Astrocyte (in vitro differentiated cells and primary cell): ENCODE measurements at regions not wholly inside any gene's neighbourhood (a gene's known extent, or its start where the extent isn't known, plus 50 kb on each side); places are given as distances from the start of the nearest gene placed in this dataset.

Experiments used
- DNase-seq: peaks from one replicate; pipeline ENCODE4 v3.0.0-alpha.2; 2010; ENCODE audit warnings: low read depth
- FAIRE-seq: peaks from 2 replicates; lab custom pipeline; 2011; peaks lifted over from hg19 to GRCh38; lab: Jason Lieb, UNC
- H2AFZ ChIP-seq: 2 replicates; pipeline ENCODE4 v1.6.0; 2012; ENCODE audit warnings: low read depth, low read length, inconsistent platforms
- H3K27ac ChIP-seq: 2 replicates; pipeline ENCODE4 v1.5.1; 2011; ENCODE audit warnings: low read depth, low read length, inconsistent platforms
- H3K27me3 ChIP-seq: 2 replicates; pipeline ENCODE4 v1.6.0; 2011; ENCODE audit warnings: low read length, inconsistent platforms; ENCODE audit not compliant: insufficient read depth
- H3K36me3 ChIP-seq: 2 replicates; pipeline ENCODE4 v1.5.1; 2011; ENCODE audit warnings: low read length, inconsistent platforms; ENCODE audit not compliant: insufficient read depth
- H3K4me1 ChIP-seq: 2 replicates; pipeline ENCODE4 v1.5.1; 2011; ENCODE audit warnings: low read length, inconsistent platforms; ENCODE audit not compliant: insufficient read depth
- H3K4me2 ChIP-seq: 2 replicates; pipeline ENCODE4 v1.6.0; 2012; ENCODE audit warnings: low read length, inconsistent platforms
- H3K4me3 ChIP-seq: 2 replicates; pipeline ENCODE4 v1.5.1; 2011; ENCODE audit warnings: low read depth, mild to moderate bottlenecking, low read length, inconsistent platforms; ENCODE audit not compliant: insufficient read depth
- H3K79me2 ChIP-seq: 2 replicates; pipeline ENCODE4 v1.6.0; 2012; ENCODE audit warnings: mild to moderate bottlenecking, low read length, inconsistent platforms; ENCODE audit not compliant: insufficient read depth
- H3K9ac ChIP-seq: 2 replicates; pipeline ENCODE4 v1.6.0; 2012; ENCODE audit warnings: mild to moderate bottlenecking, low read length, inconsistent platforms
- H3K9me3 ChIP-seq: 2 replicates; pipeline ENCODE4 v1.5.1; 2012; ENCODE audit warnings: low read depth, mild to moderate bottlenecking, low read length, inconsistent platforms; ENCODE audit not compliant: insufficient read depth
- H4K20me1 ChIP-seq: 2 replicates; pipeline ENCODE4 v1.6.0; 2012; ENCODE audit warnings: low read length, inconsistent platforms; ENCODE audit not compliant: insufficient read depth
- H3K27ac Mint-ChIP-seq: one replicate; pipeline ENCODE4 v1.8.0; 2021; ENCODE audit warnings: mild to moderate bottlenecking, mixed read lengths; ENCODE audit not compliant: unreplicated experiment
- H3K27me3 Mint-ChIP-seq: one replicate; pipeline ENCODE4 v1.8.0; 2021; ENCODE audit warnings: low read depth, mixed read lengths; ENCODE audit not compliant: unreplicated experiment
- H3K36me3 Mint-ChIP-seq: one replicate; pipeline ENCODE4 v1.8.0; 2021; ENCODE audit warnings: low read depth, mixed read lengths; ENCODE audit not compliant: unreplicated experiment
- H3K4me1 Mint-ChIP-seq: one replicate; pipeline ENCODE4 v1.8.0; 2021; ENCODE audit warnings: low read depth, mixed read lengths; ENCODE audit not compliant: unreplicated experiment
- H3K4me3 Mint-ChIP-seq: one replicate; pipeline ENCODE4 v1.8.0; 2021; ENCODE audit warnings: mild to moderate bottlenecking, moderate library complexity, mixed read lengths; ENCODE audit not compliant: unreplicated experiment
- H3K9me3 Mint-ChIP-seq: one replicate; pipeline ENCODE4 v1.8.0; 2021; ENCODE audit warnings: mild to moderate bottlenecking, mixed read lengths; ENCODE audit not compliant: unreplicated experiment
- EZH2 ChIP-seq: IDR thresholded peaks from 2 replicates; pipeline ENCODE4 v1.6.1; 2012; ENCODE audit warnings: mild to moderate bottlenecking, low read length, inconsistent platforms; ENCODE audit not compliant: insufficient read depth
- TF ChIP-seq, protein P1 (sequence below): IDR thresholded peaks from 2 replicates; pipeline ENCODE4 v1.5.1; 2011; ENCODE audit warnings: low read depth, mild to moderate bottlenecking, inconsistent platforms, low read length, moderate library complexity; ENCODE audit not compliant: insufficient read depth

- Mint-ChIP-seq H3K4me1 (peaks cover 48% of the 10 kb centered on the region), H3K36me3 (no peaks in the 10 kb centered on the region), H3K4me3 (no peak overlapping the region), H3K9me3 (peaks cover 2% of the 10 kb centered on the region), H3K27ac (peak overlapping the region; percentile 94), H3K27me3 (no peaks in the 10 kb centered on the region)
- no peak for DNase-seq
- no peak overlapping the region for H3K4me2 ChIP-seq
- no peak overlapping the region for H3K4me3 ChIP-seq
- H3K9me3 ChIP-seq = no peaks in the 10 kb centered on the region
- H3K36me3 ChIP-seq = no peaks in the 10 kb centered on the region
- H3K4me1 ChIP-seq = peaks cover 45% of the 10 kb centered on the region
- TF ChIP-seq, protein P1, sequence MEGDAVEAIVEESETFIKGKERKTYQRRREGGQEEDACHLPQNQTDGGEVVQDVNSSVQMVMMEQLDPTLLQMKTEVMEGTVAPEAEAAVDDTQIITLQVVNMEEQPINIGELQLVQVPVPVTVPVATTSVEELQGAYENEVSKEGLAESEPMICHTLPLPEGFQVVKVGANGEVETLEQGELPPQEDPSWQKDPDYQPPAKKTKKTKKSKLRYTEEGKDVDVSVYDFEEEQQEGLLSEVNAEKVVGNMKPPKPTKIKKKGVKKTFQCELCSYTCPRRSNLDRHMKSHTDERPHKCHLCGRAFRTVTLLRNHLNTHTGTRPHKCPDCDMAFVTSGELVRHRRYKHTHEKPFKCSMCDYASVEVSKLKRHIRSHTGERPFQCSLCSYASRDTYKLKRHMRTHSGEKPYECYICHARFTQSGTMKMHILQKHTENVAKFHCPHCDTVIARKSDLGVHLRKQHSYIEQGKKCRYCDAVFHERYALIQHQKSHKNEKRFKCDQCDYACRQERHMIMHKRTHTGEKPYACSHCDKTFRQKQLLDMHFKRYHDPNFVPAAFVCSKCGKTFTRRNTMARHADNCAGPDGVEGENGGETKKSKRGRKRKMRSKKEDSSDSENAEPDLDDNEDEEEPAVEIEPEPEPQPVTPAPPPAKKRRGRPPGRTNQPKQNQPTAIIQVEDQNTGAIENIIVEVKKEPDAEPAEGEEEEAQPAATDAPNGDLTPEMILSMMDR = no peak
- TF ChIP-seq EZH2 = no peak
- no peak overlapping the region for H3K9ac ChIP-seq
- no peak overlapping the region for H2AFZ ChIP-seq
- no peaks in the 10 kb centered on the region for H4K20me1 ChIP-seq
- no peak overlapping the region for H3K27ac ChIP-seq
- H3K27me3 ChIP-seq = no peaks in the 10 kb centered on the region
- H3K79me2 ChIP-seq = no peaks in the 10 kb centered on the region
- no peak for FAIRE-seq
These were observed 182.9 kb downstream of the ZFP36L2 start for GRCh38 chr2:43043553-43043870.

DNA sequence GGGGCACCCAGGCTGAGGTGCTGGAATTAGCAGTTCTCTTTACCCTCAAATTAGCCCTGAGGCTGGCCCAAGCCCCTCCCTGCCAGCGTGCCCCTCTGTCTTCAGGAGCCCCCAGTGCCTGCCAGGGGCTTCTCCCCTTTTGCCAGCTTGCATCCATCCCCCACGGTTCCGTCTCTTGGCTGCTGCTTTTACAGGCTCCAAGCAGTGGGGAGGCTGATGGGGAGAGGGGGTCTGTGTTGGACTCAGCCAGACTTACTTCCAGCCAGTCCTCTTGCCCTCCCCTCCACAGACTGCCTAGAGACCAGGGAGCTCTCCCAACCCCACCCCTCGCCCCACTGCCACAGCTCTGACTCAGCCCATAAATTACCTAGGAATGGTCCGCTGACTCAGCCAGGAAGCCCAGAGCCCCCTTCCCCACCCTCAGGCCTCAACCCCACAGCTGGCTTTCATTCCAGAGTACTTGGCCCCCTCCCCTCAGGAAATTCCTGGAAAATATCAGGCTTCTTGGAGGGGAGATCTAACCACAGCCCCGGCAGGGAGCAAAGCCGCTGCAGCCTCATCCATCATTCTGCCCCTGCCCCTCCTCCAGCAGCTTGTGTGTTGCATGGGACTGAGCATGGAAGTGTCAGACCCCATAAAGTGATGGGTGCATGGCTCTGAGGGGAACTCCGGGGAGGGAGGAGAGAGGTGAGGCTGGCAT, 184.6 kb downstream of the ZFP36L2 start:
- Histone ChIP-seq H3K36me3 (no peaks in the 10 kb centered on the region), H3K9ac (peak overlapping the region; percentile 61), H3K79me2 (no peaks in the 10 kb centered on the region), H4K20me1 (no peaks in the 10 kb centered on the region), H3K4me1 (peaks cover 42% of the 10 kb centered on the region), H3K4me2 (peak overlapping the region; percentile 66), H3K9me3 (no peaks in the 10 kb centered on the region), H2AFZ (peak overlapping the region; percentile 31), H3K27me3 (no peaks in the 10 kb centered on the region), H3K4me3 (no peak overlapping the region), H3K27ac (peak overlapping the region; percentile 56)
- peaks cover 45% of the 10 kb centered on the region for H3K4me1 Mint-ChIP-seq
- TF ChIP-seq EZH2 = no peak
- TF ChIP-seq, protein P1 = no peak
- peak overlapping the region; percentile 51 for H3K4me3 Mint-ChIP-seq
- no peaks in the 10 kb centered on the region for H3K27me3 Mint-ChIP-seq
- no peak for FAIRE-seq
- H3K9me3 Mint-ChIP-seq = peaks cover under 1% of the 10 kb centered on the region
- peak overlapping the region; percentile 75 for H3K27ac Mint-ChIP-seq
- H3K36me3 Mint-ChIP-seq = no peaks in the 10 kb centered on the region
- peak; percentile 99 for DNase-seq

- no peak for TF ChIP-seq EZH2
- TF ChIP-seq, protein P1 = no peak
- peak overlapping the region; percentile 56 for H3K27ac ChIP-seq
- peak overlapping the region; percentile 61 for H3K9ac ChIP-seq
- no peaks in the 10 kb centered on the region for H3K9me3 Mint-ChIP-seq
- H3K9me3 ChIP-seq = no peaks in the 10 kb centered on the region
- peak; percentile 30 for DNase-seq
- no peak overlapping the region for H2AFZ ChIP-seq
- no peaks in the 10 kb centered on the region for H3K36me3 Mint-ChIP-seq
- peaks cover 39% of the 10 kb centered on the region for H3K4me1 Mint-ChIP-seq
- peaks cover 2% of the 10 kb centered on the region for H3K27me3 Mint-ChIP-seq
- peak overlapping the region; percentile 66 for H3K4me2 ChIP-seq
- H3K4me3 ChIP-seq = no peak overlapping the region
- no peak overlapping the region for H3K4me3 Mint-ChIP-seq
- no peaks in the 10 kb centered on the region for H4K20me1 ChIP-seq
- H3K79me2 ChIP-seq = no peaks in the 10 kb centered on the region
- FAIRE-seq = no peak
- H3K36me3 ChIP-seq = no peaks in the 10 kb centered on the region
- peaks cover 36% of the 10 kb centered on the region for H3K4me1 ChIP-seq
- peak overlapping the region; percentile 75 for H3K27ac Mint-ChIP-seq
- no peaks in the 10 kb centered on the region for H3K27me3 ChIP-seq
These were observed 185.2 kb downstream of the ZFP36L2 start for GRCh38 chr2:43041173-43041591.
